Effector CD4-positive, alpha-beta T cell (primary cell): ENCODE measurements at regions not wholly inside any gene's neighbourhood (a gene's known extent, or its start where the extent isn't known, plus 50 kb on each side); places are given as distances from the start of the nearest gene placed in this dataset.
"Not testable (repeated sequence)": the region's sequence is repeated elsewhere in the genome, so short reads cannot be mapped to it uniquely, and the experiment has no call there.

Source experiments
- DNase-seq: peaks from one replicate; pipeline ENCODE4 v3.0.0-alpha.2; 2020

- DNase-seq = no peak
Measured at GRCh38 chr18:24567199-24567598, 106.8 kb downstream of the HRH4 start.

DNA sequence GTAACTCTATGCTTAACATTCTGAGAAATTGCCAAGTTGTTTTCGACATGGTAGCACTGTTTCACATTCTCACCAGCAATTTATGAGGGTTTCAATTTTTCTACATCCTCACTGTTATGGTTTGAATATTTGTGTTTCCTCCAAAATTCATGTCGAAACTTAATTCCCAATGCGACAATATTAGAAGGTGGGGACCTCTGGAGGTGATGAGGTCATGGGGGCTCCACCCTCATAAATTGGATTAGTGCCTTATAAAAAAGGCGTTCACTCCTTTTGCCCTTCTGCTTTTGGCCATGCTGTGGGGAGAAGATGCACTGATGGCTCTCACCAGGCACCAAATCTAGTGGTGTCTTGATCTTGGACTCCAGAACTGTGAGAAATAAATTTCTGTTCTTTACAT is 110.3 kb downstream of the HRH4 start:
- DNase-seq = no peak

DNA sequence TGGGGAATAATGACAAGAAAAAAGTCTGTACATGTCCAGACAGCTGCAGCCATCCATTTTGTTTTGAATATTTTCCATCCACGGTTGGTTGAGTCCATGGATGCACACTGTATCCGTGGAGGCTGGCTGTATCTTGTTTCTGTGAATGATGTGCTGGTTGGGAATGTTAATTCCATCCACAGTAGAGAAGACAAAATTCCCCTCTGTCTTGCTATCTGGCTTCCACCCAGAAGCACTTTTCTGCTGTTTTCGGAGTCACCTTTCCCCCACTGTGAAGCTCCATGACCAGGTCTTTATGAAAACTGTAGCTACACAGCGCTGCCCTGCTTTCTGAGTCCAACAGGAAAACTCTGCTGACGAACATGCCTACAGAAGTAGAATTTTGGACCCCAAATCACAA is 122.3 kb downstream of the HRH4 start:
- DNase-seq = no peak

DNA sequence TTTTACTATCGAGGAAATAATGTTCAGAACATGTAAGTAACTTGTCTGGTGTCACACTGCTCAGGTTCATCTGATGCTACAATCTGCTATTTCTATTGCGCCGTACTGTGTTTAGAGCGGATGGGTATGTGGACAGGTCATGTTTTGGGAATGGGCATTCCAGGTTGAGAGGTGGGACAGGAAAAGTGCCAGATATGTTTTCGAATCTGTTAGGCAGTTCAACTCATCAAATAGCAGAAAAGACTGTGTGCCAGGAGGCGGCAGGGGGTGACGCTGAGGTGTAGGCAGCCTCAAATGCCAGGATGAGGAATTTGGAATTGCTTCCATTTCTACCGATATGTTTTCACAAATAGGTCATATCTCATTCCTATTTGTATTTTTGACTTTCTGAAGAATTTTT is 123.8 kb downstream of the HRH4 start:
- no peak for DNase-seq

DNA sequence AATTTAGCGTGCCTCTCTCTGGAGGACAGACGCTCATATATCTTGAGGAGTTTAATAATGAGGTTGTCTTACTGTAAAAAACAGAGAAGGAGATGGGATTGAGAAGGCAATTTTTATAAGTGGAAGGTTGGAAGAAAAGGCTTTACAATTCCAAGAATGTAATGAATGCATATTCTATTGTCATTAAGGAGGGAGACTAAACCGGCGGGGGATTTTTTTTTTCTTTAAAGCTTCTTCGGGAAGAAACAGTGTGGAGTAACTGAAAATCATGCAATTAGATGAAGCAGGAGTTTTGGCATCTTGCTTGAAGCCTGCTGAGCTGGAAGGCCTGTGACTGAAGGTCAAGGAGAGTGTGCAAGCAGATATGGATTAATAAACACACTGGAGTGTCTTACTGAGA is 124.4 kb downstream of the HRH4 start:
- no peak for DNase-seq

DNA sequence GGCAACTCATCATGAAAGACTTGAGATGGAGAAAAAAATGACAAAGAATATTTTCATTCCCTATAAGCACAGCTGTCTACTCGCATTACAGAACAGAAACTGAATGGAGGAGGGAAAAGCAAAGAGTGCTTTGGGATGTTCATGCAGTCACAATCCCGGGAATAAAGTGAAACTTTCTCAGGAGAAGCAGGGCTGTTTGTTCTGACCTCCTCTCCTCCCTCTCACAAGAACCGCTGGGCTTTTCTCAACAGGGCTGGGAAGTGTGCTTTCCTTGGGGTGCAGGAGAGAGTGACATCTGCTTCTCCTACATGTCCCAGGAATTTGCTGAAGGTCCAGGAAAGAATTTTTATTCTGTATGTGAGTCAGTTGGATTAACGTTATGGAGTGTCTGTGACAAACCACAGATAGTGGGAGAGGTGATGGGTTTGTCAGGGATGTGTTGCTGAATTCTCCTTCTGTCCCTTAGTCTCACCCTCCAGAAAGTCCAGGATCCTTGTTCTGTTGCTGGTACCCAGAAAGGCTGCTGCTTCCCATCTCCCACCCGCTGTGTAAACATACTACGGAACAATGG is 125.6 kb downstream of the HRH4 start:
- no peak for DNase-seq

DNA sequence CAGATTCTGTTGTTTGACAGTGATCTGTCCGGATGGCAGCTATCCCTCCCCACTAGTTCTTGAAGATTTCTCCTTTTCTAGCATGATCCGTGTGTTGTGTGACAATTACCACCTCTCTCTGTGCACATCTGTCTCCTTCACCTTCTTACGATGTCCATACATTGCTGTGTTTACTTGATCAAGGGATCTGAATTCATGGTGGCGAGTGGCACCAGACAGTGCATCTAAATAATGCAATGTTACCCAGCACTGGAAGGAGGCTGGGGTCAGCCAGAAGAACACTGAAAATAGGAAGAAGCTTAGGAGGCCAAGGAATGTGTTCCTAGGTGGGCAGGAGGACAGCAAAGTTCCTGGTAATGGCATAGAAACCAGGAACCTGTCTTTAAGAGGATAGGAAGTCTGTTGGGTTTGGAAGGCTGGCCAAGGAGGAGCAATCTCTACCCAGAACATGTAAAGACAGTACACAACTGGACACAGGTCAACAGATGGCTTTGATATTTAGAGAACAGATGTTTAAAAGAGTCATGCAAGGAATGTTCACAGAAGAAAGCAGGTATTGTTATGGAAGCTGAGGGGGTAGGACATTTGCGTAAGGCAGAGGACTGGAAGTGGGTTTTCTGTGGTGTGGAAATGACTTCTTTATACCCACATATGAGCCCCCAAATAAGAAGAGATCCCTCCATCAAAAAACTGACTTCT is 126.4 kb downstream of the HRH4 start:
- no peak for DNase-seq

GRCh38 chr18:24588440-24588839 is 128.0 kb downstream of the HRH4 start:
- DNase-seq = no peak

DNA sequence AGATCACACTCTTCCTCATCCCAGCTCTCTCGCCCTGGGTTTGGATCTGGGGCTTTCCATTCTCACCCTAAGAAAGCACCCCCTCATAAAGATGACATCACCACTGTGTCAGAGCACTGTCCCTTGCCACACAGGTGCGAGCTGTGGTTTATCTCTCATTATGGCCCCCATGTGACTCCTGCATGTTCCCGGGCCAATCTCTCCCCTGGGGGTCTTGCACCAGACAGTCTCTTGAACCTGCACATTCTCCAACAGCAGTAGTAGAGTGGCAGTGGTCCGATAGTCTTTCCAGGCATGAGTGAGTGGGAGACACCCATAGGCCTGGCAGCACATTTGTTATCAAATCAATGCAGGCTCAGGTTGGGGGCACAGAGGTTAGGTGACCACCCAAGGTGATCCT is 130.5 kb downstream of the HRH4 start:
- no peak for DNase-seq

GRCh38 chr18:24593401-24593800 is 133.0 kb downstream of the HRH4 start:
- no peak for DNase-seq

DNA sequence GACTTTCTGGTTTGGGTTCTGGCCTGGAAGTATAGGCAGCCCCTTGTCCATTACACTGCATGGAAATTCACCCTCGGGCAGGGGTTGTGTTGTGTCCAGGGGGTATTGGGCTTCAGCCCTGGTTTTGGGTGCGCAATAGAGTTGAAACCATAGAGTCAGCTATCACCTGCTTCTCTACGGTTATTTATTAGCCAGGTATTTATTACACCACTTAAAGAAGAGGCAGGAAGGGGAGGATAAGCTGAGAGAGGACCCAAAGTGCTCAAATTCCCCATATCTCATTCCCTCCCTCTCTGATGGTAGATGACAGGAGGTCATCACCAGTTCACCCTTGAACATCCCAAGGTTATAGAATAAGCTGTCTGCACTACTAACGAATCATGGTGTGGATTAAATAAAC is 133.4 kb downstream of the HRH4 start:
- no peak for DNase-seq

DNA sequence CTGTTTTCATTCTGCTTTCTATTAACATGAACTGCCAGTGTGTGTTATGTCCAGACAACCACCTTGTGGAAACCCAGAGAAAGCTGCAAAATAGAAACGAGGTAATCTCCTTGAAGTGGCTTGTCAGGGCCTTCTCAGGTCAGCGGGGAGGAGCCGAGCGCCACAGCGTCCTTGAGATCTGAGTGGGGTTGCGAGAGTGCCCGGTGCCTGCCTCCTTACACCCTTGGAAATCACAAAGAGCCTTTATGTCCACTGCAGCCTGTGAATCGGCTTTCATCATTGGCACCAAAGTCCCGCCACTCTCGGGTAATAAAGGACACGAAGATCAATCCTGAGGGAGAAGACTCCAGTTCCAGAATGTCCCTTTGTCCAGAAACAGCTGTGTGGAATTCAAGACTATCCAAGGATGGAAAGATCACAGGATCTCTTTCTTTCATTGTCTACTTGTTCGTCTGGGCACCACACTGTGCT is 135.2 kb downstream of the HRH4 start:
- DNase-seq = no peak

DNA sequence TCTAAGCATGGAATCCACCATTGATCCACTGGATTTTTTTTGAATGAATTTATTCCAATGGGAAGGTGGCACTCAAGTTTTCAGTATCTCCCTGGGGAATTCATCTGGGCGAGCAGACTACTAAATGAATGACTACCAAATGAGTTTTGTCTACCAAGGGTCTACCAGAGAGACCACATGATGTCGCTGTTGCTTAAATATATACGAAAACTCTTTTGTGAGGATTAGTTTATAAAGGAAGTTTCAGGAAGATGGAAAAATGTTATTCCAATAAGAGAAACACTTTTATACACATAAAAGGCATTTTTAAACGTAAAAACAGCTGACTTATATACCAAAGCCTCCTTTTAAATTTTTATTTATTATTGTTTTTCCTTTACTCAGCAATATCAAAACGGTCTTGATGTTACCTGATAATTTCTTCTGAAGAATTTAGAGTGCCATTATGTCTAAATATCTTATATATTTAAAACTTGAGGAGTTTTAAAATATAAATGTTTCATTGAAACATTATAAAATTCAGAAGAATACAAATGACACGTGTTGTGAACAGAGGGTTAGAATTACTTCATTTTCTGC is 139.7 kb downstream of the HRH4 start:
- no peak for DNase-seq

DNA sequence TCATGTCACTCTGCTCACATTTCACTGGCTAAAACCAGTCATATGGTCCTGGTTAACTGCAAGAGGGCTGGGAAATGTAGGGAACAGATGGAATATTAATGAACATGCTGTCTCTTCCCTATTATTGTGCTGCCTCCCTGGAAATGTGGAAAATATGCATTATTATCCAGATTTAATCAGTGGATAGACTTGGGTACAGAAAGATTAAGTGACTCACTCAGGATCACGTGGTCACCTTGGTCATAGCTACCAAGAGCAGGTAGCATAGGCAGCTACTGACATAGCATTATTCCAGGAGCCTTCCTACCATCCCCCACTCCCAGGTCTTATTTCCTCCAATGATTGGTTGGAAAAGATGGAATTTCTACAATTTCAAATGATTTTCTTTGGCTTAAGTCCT is 141.1 kb downstream of the HRH4 start:
- no peak for DNase-seq

- no peak for DNase-seq
Measured at GRCh38 chr18:24602201-24602600, 141.8 kb downstream of the HRH4 start.

GRCh38 chr18:24603151-24603550 is 142.7 kb downstream of the HRH4 start:
- no peak for DNase-seq

DNA sequence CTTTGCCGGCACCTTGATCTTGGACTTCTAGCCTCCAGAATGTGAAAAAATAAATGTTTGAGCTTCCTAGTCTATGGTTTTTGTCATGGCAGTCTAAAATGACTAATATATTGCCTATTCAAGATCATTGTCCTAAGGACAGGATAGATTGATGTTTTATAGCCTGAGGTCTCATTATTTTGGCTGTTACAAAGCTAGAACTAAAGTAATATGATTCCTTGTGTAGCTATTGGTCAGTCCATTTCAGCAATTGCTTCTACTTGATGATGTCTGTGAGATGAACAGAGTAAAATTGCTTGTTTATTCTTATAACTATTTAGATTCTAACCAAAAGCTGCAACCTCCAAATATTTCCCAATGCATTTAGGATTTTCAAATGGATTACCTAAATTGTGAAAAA is 145.0 kb downstream of the HRH4 start:
- DNase-seq = no peak

DNA sequence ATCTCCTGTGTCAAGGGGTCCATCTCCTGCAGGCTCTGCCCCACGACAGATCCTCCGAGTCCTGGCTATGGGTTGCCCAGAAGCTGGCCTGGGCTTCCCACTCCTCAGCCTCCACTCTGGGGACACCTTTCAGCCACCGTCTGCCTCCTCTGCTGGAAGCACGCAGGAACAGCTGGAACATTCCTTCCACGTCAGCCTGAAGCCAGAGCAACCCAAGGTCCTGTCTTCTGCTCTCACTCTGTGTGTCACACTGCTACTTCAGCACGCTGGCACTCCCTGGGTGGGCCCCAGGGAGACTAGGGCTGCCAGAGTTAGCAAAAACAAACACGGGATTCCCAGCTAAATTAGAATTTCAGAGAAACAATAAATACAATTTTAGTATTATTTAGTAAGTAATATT is 148.8 kb downstream of the HRH4 start:
- DNase-seq = no peak

DNA sequence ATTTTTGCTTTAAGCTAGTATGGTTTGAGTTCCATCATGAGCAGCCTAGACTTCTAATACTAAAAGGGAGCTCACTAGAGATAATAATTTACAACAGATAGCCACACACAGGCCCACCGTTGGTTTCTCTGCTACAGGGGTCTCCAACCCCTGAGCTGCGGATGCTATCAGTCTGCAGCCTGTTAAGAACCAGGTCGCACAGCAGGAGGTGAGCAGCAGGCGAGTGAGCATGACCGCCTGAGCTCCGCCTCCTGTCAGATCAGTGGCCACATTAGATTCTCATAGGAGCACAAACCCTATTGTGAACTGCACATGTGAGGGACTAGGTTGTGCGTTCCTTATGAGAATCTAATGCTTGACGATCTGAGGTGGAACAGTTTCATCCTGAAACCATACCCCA is 150.6 kb downstream of the HRH4 start:
- DNase-seq = no peak

DNA sequence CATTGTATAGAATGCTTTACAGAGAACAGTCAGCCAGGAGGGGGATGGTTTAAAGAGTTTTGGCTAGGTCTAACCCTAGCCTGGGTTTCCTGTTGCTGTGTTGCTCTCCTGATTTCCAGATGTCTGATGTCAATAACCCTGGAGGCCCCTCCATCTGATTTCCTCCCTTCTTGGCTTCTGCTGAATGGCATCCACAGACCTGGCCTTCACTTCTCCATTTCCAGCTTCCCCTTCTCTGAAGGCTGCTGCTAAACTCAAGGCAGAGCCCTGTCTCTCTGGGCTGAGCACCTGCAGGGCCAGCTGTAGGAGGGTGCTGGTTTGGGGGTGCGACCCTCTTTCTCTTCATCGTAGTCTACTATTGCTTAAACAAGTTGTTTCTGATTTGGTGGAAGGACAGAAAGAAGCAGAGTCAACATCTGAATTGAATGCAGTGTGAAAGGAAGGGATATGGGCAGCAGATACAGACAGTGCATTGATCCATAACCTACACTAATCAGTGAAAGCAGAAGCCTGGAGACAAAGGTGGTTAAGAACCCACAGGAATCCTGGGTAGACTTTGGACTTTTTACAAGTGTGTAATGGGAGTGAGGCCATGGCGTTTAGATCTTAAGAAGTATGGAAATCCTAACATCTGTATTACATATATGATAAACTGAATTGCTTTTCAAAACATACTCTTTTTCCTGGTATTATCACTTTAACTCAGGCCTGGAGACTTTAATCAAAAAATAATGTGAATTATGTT is 153.6 kb downstream of the HRH4 start:
- no peak for DNase-seq

GRCh38 chr18:24616653-24617052 is 156.2 kb downstream of the HRH4 start:
- no peak for DNase-seq

- DNase-seq = not testable (repeated sequence)
Measured at GRCh38 chr18:24624421-24624820, 164.0 kb downstream of the HRH4 start.

DNA sequence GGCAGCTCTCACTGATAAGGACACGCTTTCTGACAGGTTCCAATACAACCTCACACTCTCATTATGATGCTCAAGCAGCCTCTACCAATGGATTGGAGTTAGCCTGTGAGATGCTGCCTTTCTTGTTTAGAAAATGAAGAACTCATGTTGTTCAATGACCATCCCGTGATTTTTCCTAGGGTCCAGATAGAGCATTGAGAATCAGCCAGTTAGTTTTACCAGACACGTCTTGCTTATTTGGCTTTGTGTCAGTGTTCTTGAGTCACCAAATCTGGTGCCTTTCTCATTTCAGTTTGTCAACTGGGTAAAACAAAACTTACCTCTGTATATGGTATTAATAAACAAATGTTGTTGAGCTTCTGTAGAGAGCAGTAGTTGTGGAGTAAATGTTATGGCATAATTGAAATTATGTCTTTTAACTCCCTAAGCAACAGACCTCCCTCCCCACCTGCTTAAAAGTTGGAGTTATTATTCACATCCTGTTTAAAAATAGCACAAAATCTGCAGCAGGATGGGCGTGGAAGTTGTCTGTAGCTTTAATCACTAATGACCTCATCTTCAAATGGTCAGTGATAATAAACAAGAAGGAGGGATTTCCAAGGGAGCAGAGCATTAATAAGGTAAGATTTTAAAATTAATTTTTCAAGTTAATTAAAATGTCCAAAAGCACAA is 167.3 kb downstream of the HRH4 start:
- no peak for DNase-seq
